NCI-H2171 treated with DMSO at 0.1 percent for 48 hours (cell line): ENCODE measurements at regions not wholly inside any gene's neighbourhood (a gene's known extent, or its start where the extent isn't known, plus 50 kb on each side); places are given as distances from the start of the nearest gene placed in this dataset.
"Not testable (repeated sequence)": the region's sequence is repeated elsewhere in the genome, so short reads cannot be mapped to it uniquely, and the experiment has no call there.

ENCODE experiments used
- DNase-seq: peaks from one replicate; lab custom pipeline; 2025; lab: John Stamatoyannopoulos, UW

DNA sequence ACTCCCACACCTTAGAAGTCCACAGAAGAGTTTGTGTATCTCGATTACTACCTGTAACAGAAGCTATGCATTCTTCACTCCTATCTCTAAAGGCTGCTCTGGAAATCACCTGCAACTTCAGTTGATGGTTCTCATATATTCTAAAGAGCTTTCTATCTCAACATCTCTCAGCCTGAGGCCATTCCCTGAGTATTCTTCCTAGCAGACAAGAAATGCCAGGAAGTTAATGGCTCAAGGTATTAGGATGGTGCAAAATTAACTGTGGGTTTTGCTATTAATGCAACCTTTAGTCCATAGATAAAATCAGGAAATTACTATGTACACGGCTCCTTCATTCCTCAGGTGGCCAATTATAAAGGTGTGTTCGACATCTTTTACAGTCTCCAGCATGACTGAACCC lies 290.1 kb downstream of the ZNF716 start:
- DNase-seq = not testable (repeated sequence)

DNA sequence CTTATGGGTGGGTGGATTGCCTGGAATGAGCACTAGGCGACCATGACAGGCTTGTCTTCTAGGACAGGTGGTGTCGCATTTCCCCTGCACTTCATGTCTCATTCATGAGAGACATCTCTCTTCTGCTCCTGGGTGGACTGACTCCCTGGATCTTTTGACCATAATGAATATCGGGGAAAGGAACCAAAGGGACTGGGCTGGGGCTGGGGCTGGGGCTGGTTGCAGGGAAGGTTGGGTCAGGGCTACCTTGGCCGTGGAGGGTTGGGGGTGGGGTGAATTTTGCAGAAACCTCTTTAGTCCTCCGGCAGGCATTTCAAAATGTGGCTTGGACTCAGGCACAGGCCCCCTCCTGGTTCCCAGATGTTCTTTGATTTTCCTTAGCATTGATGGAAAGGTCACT lies 319.2 kb downstream of the ZNF716 start:
- DNase-seq = no peak

DNA sequence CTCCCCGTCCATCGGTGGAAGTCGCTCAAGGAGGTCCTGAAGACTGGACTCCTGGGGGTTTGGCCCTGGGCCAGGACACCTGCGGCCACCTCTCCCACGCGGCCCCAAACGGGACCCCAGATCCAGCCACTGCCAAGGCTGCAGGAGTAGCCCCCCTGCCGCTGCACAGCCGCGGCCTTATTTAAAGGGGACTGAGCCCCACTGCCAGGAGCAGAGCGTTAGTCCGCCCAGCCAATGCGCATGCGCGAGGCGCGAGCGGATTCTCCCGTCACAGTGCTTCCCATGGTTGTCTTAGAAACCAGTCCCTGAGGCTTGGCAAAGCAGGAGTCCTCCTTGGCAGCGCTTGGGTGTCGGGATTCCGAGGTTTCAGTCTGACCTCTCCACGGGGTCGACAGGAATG lies 320.0 kb downstream of the ZNF716 start:
- DNase-seq = no peak

DNA sequence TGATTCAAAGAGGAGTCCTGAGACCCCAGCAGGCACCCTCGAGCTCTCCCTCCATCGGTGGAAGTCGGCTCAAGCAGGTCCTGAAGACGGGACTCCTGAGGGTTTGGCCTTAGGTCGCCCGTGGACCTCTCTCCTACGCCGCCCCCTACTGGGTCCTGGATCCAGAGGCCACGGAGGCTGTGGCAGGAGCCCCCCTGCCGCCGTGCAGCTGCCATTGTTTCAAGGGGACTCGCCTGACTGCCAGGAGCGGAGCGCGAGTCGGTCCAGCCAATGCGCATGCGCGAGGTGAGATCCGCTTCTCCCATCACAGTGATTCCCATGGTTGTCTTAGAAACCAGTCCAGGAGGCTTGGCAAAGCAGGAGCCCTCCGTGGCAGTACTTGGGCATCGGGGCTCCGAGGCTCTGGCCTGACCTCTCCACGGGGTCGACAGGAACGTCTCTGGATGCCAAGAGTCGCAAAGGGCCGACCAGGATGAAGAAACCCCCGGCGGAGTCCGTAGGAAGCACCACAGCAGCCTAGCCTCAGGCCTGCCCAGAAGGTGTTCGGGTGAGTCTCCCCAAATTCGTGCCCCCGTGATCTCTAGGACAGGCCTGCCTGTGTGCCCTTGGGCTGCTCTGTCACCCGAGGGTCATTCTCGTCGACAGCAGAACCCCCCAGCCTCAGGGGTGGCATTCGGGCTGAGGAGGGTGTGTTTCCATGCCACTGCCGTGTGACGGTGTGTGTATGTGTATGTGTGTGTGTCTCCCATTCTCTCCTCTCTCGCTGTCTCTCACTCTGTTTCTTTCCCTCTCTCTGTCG lies 322.3 kb downstream of the ZNF716 start:
- no peak for DNase-seq

DNA sequence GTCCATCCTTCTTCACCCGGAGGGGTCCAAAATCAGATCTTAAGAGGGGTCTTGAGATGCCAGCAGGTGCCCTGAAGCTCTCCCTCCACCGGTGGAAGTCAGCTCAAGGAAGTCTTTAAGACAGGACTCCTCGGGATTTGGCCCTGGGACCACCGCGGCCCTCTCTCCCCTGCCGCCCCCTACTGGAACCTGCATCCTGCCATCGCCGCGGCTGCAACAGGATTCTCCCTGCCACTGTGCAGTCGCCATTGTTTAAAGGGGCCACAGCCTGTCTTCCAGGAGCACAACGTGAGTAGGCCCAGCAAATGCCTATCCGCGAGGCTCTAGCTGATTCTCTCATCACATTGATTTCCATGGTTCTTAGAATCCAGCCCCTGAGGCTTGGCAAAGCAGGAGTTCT lies 324.3 kb downstream of the ZNF716 start:
- no peak for DNase-seq

DNA sequence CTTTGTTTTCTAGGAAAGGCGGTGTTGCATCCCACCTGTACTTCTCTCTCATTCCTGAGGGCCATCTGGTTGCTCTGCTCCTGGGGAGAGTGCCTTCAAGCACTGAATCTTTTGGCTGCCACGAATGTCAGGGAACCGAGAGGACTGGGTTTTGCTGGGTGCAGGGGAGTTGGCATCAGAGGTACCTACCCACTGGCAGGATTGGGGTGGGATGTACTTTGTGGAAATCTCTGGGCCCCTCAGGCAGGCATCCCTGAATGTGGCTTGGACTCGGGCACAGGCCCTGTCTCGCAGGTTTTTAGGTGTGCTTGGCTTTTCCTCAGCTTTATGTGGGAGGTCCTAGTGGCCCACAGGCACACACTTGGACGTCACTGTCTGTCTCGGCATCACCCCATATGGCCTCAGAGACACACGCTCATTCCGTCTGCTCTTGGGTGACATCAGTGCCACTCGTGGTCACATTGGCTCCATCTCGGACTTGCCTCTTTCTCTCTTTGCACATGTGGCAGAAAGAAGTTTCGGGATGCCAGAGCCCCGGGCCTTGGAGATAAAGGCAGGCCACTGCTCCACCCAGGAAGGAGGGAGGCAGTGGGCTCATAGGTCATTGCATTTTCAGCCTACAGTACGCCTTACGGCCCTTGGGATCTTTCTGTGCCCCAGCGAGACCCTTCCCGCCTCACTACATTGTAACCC lies 325.6 kb downstream of the ZNF716 start:
- no peak for DNase-seq

DNA sequence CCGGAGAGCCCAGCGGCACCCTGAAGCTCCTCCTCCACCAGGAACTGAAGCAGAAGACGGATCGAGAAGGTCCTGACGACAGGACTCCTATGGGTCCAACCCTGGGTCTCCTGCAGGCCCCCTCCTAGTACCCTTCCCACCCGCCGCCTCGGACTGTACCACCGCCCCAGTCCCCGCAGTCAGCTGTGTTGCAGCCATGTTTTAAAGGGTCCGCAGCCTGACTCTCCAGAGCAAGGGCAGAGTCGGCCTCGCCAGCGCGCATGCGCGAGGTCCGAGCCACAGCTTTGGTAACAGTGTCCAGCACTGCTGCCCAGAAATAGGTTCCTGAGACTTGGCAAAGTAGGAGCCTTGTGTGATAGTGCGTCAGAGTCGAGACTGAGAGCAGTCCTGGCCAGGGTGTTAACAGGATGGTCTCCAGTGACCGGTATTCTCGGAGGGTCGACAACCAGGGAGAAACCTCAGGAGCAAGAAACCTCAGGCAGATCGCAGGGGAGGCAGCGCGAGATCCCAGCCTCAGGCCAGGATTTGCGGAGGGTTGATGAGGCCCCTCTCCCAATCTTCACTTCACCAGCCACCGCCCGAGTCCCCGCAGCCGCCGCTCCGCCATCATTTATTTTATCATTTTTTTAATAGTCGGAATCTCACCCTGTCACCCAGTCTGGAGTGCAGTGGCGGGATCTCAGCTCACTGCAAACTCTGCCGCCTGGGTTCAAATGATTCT lies 326.3 kb downstream of the ZNF716 start:
- not testable (repeated sequence) for DNase-seq

DNA sequence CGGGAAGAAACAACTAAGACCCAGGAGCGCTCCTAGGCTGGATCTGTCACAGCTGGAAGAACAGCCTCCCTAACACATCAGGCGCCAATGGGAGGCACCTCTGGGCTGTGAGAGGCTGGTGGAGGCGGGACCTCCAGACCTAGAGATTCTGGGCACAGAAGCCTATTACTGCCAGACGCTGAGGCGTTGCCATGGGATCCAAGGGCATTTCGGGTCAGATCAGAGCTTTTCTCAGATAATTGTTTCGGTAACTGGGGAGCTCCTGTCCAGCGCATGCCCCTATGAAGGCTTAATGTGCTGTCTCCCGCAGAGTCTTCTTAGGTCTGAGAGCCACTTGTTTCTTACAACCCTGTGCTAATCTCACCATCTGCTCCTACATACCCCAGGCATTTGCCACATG lies 339.2 kb downstream of the ZNF716 start:
- peak; percentile 40 for DNase-seq

DNA sequence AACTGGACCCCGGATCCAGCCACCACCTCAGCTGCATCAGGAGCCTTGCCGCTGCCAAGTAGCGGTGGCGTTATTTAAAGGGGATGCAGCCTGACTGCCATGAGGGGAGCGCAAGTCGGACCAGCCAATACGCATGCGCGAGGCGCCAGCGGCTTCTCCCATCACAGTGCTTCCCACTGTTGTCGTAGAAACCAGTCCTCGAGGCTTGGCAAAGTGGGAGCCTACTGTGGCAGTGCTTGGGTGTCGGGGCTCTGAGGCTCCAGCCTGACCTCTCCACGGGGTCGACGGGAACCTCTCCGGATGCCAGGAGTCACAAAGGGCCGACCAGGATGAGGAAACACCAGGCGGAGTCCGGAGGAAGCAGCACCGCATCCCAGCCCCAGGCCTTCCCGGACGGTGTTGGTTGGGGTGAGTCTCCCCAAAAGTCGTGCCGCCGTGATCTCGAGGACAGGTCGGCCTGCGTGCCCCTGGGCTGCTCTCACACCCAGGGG lies 369.6 kb downstream of the ZNF716 start:
- DNase-seq = no peak

DNA sequence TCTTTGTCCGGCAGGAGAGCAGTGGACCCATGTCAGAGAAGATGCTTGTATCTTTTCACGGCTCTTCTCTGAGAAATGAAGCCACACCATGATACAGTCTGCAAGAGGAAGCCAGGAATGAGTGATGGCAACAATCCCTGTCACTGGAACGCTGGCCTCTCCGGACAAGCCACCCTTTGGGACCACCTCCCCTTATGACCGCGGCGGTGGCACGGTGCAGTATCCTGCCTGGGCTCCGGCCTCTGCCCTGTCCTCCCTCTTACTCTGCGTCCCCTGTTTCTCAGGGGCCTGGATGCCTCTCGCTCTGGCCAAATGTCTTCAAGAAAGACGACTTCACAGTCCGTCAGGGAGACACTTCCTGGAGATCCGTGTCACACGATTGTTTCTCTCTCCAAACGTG lies 370.5 kb downstream of the ZNF716 start:
- DNase-seq = no peak

DNA sequence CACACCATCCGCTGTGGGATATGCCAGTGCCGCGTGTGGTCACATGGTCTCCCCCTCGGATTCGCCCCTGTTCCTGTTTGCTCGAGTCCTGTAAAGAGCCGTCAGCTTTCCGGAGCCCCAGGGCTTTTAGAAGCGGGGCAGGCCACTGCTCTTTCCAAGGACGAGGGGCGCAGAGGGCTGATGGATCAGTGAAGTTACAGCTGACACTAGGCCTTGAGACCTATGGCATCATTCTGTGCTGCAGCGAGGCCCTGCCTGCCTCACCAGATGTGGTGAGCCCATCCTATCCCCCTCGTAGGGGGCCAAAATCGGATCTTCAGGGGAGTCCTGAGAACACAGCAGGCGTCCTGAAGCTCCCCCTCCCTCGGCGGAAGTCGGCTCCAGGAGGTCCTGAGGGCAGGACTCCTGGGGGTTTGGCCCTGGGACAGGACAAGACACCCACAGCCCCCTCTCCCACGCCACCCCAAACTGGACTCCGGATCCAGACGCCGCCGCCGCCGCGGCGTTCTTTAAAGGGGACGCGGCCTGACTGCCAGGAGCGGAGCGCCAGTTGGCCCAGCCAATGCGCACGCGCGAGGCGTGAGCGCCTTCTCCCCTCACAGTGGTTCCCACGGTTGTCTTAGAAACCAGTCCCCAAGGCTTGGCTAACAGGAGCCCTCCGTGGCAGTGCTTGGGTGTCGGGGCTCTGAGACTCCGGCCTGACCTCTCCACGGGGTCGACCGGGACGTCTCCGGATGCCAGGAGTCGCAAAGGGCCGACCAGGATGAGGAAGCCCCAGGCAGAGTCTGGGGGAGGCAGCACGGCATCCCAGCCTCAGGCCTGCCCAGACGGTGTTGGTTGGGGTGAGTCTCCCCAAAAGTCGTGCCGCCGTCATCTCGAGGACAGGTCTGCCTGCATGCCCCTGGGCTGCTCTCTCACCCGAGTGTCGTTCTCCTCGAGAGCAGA lies 371.7 kb downstream of the ZNF716 start:
- no peak for DNase-seq

DNA sequence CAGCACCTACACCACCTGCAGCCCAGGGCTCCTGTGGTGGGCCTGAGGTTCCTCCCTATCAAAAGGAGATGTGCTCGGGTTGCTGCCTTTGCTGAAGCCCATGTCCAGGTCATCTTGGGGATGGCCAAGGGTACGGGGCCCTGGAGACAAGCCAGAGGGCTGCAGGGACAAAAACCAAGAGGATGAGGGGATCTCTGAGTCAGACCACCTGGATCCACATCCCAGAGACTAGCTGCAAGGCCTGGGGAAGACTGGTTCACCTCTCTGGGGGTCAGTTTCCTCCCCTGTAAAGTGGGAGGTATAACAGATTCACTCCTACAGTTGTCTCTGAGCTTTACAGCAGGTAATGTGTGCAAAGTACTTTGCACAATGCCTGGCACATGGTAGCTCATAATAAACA lies 376.6 kb downstream of the ZNF716 start:
- DNase-seq = not testable (repeated sequence)

DNA sequence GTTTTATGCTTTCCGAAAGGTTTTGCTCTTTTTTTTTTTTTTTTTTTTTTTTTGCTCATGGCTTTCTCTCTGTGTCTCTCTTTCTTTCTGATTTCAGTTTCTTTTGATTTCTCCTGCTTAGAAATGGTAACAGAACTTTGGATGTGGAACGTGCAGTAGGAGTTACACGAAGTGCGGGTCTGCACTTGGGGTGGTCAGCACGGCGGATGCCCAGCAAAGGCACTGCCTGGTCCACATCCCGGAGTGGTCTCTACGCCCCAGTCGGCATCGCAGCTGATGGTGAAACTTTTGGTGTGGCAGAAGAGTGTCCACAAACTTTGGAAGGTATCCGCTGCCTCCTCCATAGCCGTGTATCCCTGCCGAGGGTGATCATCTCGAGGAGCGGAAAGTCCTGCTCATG lies 385.2 kb downstream of the ZNF716 start:
- not testable (repeated sequence) for DNase-seq

DNA sequence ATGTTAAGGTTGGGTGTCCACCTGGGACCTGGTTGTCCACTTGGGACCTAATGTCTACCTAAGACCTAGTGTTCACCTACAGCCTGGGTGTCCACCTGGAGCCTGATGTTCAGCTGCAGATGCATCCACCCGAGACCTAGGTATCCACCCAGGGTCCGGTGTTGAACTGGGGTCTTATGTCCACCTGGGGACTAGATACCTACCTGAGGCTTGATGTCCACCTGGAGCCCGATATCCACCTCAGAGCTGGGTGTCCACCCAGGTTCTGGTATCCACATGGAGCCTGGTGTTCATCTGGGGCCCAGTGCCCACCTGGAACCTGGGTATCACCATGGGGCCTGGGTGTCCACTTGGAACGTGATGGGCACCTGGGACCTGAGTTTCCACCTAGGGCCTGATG lies 389.2 kb downstream of the ZNF716 start:
- DNase-seq = not testable (repeated sequence)

DNA sequence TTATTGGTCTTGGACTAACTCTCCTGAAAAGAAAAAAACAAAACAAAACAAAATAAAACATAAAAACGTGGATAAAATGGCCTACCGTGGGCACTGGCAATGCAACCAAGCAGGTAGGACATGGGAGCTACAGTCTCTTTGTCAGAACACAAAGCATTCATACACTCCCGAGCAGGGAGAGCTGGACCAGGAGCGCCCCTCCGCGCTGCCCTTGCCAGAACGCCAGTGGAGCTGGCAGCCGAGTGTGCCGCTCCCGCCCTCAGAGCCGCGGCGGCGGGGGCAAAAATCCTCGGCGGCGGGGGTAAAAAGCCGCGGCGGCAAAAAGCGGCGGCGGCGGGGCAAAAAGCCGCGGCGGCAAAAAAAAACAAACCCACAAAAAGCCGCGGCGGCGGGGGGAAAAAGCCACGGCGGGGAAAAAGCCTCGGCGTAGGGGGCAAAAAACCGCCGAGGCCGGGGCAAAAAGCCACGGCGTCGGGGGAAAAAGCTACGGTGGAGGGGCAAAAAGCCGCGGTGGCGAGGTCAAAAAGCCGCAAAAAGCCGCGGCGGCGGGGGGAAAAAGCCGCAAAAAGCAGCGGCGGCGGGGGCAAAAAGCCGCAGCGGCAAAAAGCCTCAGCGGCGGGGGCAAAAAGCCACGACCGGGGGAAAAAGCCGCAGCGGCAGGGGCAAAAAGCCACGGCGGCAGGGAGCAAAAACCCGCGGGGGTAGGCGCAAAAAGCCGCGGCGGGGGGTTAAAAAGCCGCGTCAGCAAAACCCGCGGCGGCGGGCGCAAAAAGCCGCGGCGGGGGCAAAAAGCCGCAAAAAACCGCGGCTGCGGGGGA lies 418.1 kb downstream of the ZNF716 start:
- peak; percentile 22 for DNase-seq

DNA sequence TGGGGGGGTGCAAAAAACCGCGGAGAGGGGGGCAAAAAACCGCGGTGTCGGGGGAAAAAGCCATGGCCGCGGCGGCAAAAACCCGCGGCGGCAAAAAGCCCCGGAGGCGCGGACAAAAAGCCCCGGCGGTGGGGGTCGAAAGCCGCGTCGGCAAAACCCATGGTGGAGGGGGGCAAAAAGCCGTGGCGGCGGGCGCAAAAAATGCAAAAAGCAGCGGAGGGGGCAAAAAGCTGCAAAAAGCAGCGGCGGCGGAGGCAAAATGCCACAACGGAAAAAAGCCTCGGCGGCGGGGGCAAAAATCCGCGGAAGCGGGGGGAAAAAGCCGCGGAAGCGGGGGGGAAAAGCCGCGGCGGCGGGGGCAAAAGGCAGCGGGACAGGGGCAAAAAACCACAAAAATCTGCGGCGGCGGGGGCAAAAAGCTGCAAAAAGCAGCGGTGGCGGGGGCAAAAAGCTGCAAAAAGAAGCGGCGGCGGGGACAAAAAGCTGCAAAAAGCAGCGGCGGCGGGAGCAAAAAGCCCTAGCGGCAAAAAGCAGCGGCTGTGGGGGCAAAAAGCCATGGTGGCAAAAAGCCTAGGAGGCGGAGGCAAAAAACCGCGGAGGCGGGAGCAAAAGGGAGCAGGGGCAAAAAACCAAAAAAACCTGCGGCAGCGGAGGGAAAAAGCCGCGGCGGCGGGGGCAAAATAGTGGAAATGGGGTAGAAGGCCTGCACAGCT lies 418.9 kb downstream of the ZNF716 start:
- DNase-seq = peak; percentile 6
